ENCODE measurements at regions not wholly inside any gene's neighbourhood (a gene's known extent, or its start where the extent isn't known, plus 50 kb on each side); places are given as distances from the start of the nearest gene placed in this dataset.

DNA sequence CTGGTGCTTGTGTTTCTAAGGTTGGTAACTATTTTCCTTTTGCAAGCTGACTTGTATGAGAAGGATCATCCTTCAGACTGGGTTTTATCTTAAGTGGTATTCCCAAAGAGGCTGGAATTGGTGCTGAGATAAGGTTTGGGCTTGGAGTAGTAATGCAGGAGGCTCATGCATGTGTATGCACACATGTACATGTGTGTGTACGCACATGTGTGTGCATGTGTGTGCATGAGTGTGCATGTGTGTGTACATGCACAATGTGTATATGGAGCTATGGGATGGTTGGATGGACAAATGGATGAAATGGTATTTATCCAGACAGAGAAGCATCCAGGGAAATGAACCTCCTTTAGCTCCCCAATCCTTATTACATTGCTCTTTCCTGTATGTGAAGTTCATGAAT is 142.6 kb downstream of the CARTPT start:
- peaks cover 0 to 2% (median 0%) of the 10 kb centered on the region in 5 donors for H3K27me3 ChIP-seq (ENCODE audit: control insufficient read depth in 5 of 5, insufficient read depth in 4 of 5, low read length in 5 of 5)
- no peaks in the 10 kb centered on the region for H3K36me3 ChIP-seq (ENCODE audit: control insufficient read depth in 5 of 5, insufficient read depth in 5 of 5, low read length in 5 of 5)
- no peak overlapping the region for H3K9ac ChIP-seq (ENCODE audit: low read length in 5 of 5)
- H3K4me3 ChIP-seq (ENCODE audit: low read depth in 1 of 5, low read length in 5 of 5), result no peak overlapping the region
- H3K9me3 ChIP-seq (ENCODE audit: control insufficient read depth in 5 of 5, low read length in 5 of 5), result peaks cover 3 to 13% (median 7%) of the 10 kb centered on the region in 5 donors
- H3K4me1 ChIP-seq (ENCODE audit: control insufficient read depth in 5 of 5, insufficient read depth in 5 of 5, low read length in 5 of 5), result no peaks in the 10 kb centered on the region
- no peak overlapping the region for H3K27ac ChIP-seq (ENCODE audit: low read depth, low read length)

DNA sequence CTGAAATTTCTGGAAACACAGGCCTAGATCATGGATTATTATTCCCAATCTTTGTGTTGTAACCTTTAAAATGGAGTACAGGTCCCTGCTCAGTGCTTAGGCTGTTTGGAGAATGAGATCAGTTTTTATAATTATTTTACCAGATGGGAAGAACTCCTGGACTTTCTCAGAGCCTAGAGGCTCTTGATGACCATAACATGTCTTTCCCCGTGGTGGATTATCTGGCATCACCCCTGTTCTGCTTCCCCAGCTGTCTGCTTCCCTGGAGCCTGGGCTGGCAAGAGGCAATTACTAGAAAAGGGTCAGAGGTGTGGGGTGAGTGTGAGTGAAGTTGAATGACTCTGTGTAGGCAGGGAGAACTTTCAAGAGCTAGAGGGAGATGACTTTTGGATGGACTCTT is 143.0 kb downstream of the CARTPT start:
- H3K9me3 ChIP-seq (ENCODE audit: control insufficient read depth in 5 of 5, low read length in 5 of 5), result peaks cover 3 to 13% (median 7%) of the 10 kb centered on the region in 5 donors
- H3K4me3 ChIP-seq (ENCODE audit: low read depth in 1 of 5, low read length in 5 of 5), result no peak overlapping the region
- no peaks in the 10 kb centered on the region for H3K36me3 ChIP-seq (ENCODE audit: control insufficient read depth in 5 of 5, insufficient read depth in 5 of 5, low read length in 5 of 5)

DNA sequence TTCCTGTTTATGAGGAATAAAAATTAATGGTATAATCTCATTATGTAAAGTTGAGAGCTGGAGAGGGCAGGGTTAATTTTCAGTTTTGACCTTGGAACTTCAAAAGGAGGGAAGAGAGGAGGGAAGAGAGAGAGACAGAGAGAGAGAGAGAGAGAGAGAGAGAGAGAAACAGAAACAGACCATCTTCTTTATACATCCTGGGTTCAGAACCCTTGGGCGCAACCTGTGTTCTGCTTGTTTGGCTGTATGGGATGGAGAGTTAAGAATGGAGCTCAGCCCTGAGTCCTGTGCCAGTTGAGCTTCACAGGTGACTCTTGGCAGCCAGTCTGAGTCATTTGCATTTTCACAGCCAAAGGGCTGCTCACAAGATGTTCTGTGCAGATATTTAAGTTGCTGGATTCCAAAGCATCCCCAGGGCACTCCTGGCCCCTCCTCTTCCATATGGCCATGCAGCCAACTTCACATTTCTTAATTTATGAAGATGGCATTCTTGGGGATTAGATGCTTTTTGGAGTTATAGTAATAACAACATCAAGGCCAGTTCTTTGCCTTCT is 143.5 kb downstream of the CARTPT start:
- Histone ChIP-seq H3K27me3 (ENCODE audit: control insufficient read depth in 5 of 5, insufficient read depth in 4 of 5, low read length in 5 of 5) (peaks cover 0 to 2% (median 0%) of the 10 kb centered on the region in 5 donors), H3K4me3 (ENCODE audit: low read depth in 1 of 5, low read length in 5 of 5) (no peak overlapping the region), H3K27ac (ENCODE audit: low read depth, low read length) (no peak overlapping the region)

More for the DNA sequence above, 143.0 kb downstream of the CARTPT start:
- H3K27me3 ChIP-seq (ENCODE audit: control insufficient read depth in 5 of 5, insufficient read depth in 4 of 5, low read length in 5 of 5), result peaks cover 0 to 2% (median 0%) of the 10 kb centered on the region in 5 donors
- no peak overlapping the region for H3K27ac ChIP-seq (ENCODE audit: low read depth, low read length)
- H3K4me1 ChIP-seq (ENCODE audit: control insufficient read depth in 5 of 5, insufficient read depth in 5 of 5, low read length in 5 of 5), result no peaks in the 10 kb centered on the region
- H3K9ac ChIP-seq (ENCODE audit: low read length in 5 of 5), result no peak overlapping the region

DNA sequence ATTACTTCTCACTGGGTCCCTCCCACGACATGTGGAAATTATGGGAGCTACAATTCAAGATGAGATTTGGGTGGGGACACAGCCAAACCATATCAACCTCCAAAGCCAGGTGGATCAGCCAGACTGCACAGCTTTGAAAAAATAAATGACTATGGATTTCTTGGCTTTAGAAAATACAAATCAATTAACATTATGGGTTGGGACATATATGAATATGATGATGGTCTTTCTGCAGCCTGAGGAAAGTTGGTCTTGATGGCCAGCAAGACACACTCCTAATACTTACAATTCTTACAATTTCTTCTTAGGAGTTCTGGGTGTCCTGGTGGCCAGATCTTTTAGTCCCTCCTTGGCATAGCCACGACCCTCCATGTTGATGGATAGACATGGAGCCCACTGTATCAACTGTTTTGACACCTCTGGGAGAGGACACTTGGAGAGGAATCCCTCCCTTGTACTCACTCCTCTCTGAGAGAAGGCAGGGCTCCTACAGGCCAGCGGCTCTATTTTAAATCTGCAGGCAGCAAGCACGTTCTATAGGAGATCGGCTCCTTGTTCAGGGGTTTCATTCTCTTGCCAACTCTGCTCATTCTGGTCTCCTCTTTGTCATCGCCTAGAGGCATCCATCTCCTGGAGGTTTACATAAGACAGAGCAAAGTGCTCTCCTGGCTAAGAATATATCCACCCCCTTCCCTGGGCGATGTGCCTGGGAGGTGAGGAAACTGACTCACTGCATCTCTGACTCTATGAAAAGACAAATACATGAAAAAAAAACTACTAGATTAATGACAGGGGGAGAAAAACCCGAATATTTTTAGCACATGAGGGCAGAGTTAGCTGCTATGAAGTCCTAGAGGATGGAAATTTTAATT is 145.9 kb downstream of the CARTPT start:
- no peak overlapping the region for H3K27ac ChIP-seq (ENCODE audit: low read depth, low read length)
- H3K4me1 ChIP-seq (ENCODE audit: control insufficient read depth in 5 of 5, insufficient read depth in 5 of 5, low read length in 5 of 5), result no peaks in the 10 kb centered on the region
- H3K36me3 ChIP-seq (ENCODE audit: control insufficient read depth in 5 of 5, insufficient read depth in 5 of 5, low read length in 5 of 5), result no peaks in the 10 kb centered on the region
- H3K4me3 ChIP-seq (ENCODE audit: low read depth in 1 of 5, low read length in 5 of 5), result no peak overlapping the region
- peaks cover 0 to 2% (median 0%) of the 10 kb centered on the region in 5 donors for H3K27me3 ChIP-seq (ENCODE audit: control insufficient read depth in 5 of 5, insufficient read depth in 4 of 5, low read length in 5 of 5)
- peaks cover 3 to 13% (median 7%) of the 10 kb centered on the region in 5 donors for H3K9me3 ChIP-seq (ENCODE audit: control insufficient read depth in 5 of 5, low read length in 5 of 5)
- no peak overlapping the region for H3K9ac ChIP-seq (ENCODE audit: low read length in 5 of 5)

More for the DNA sequence above, 143.5 kb downstream of the CARTPT start:
- H3K9me3 ChIP-seq (ENCODE audit: control insufficient read depth in 5 of 5, low read length in 5 of 5), result peaks cover 3 to 13% (median 7%) of the 10 kb centered on the region in 5 donors
- no peaks in the 10 kb centered on the region for H3K4me1 ChIP-seq (ENCODE audit: control insufficient read depth in 5 of 5, insufficient read depth in 5 of 5, low read length in 5 of 5)
- no peaks in the 10 kb centered on the region for H3K36me3 ChIP-seq (ENCODE audit: control insufficient read depth in 5 of 5, insufficient read depth in 5 of 5, low read length in 5 of 5)
- H3K9ac ChIP-seq (ENCODE audit: low read length in 5 of 5), result no peak overlapping the region

DNA sequence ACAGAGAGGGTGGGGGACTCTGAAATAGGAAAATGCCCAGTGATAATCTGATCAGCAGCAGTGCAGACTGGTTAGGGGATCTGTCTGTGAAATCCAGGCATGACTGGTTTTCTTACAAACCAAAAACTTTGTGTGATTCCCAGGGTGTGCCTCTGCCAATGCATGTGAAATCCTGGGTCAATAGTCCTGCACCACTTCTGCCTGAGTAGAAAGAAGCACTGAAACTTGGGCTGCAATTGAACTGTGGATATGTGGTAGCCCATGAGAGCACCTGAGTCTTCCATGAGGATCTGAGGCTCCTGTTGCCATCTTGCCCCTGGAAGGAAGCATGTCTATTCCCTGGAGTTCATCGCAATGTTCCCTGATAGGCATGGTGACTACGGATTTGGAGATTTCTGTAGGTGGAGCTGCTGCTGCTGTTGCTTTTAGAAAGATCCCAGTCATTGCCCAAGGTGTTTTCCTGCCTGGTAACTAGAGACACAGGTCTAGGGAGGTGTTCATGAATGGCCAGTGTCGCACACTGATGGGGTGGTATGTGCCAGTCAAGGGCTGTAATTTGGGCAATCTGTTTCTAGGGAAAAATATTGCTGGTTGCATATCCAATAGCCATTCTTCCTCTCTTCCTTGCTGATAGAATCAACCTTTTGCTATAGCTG is 146.7 kb downstream of the CARTPT start:
- Histone ChIP-seq H3K27ac (ENCODE audit: low read depth, low read length) (no peak overlapping the region), H3K9ac (ENCODE audit: low read length in 5 of 5) (no peak overlapping the region), H3K36me3 (ENCODE audit: control insufficient read depth in 5 of 5, insufficient read depth in 5 of 5, low read length in 5 of 5) (no peaks in the 10 kb centered on the region), H3K27me3 (ENCODE audit: control insufficient read depth in 5 of 5, insufficient read depth in 4 of 5, low read length in 5 of 5) (peaks cover 0 to 2% (median 0%) of the 10 kb centered on the region in 5 donors), H3K4me1 (ENCODE audit: control insufficient read depth in 5 of 5, insufficient read depth in 5 of 5, low read length in 5 of 5) (no peaks in the 10 kb centered on the region), H3K4me3 (ENCODE audit: low read depth in 1 of 5, low read length in 5 of 5) (no peak overlapping the region), H3K9me3 (ENCODE audit: control insufficient read depth in 5 of 5, low read length in 5 of 5) (peaks cover 3 to 13% (median 7%) of the 10 kb centered on the region in 5 donors)

DNA sequence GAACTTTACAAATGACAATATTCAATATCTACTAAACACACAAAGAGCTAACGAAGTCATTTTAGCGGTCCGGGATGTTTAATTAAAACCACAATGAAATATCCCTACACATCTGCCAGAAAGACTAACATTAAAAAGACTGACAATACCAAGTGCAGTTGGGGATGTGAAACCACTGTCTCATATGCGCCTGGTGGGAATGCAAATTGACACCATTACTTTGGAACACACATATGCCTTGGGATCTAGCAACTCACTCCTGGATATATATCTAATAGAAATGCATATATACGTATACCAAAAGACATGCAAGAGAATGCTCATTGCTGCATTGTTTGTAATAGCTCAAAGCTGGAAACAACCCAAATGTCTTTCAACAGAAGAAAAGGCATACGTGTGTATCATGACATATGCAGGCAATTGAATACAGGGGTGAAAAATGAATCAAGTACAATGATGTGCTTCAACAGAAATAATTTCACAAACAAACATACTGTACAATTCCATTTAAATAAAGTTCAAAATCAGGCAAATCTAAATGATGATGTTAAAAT is 153.3 kb downstream of the CARTPT start:
- Histone ChIP-seq H3K4me3 (ENCODE audit: low read depth in 1 of 5, low read length in 5 of 5) (no peak overlapping the region), H3K27me3 (ENCODE audit: control insufficient read depth in 5 of 5, insufficient read depth in 4 of 5, low read length in 5 of 5) (no peaks in the 10 kb centered on the region), H3K36me3 (ENCODE audit: control insufficient read depth in 5 of 5, insufficient read depth in 5 of 5, low read length in 5 of 5) (no peaks in the 10 kb centered on the region), H3K4me1 (ENCODE audit: control insufficient read depth in 5 of 5, insufficient read depth in 5 of 5, low read length in 5 of 5) (no peaks in the 10 kb centered on the region), H3K9me3 (ENCODE audit: control insufficient read depth in 5 of 5, low read length in 5 of 5) (no peaks in the 10 kb centered on the region), H3K27ac (ENCODE audit: low read depth, low read length) (no peak overlapping the region), H3K9ac (ENCODE audit: low read length in 5 of 5) (no peak overlapping the region)

DNA sequence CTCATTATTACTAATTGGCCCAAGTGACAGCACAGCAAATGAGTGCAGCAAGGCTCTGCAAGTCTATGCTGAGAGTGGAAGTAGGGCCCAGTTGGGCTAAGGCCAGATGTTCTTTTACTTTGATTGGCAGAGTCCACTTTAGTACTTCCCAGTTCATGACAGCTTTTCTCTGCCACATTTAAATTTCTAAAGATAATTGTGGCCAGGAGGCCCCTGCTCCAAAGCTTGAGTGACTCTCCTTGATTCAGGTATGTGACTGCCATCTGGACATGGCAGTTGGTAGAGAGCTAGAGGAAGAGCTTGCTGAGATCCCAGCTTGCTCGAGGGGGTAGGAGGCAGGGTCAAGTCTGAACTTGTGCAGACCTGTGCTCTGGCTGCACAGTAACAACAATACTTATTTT is 154.1 kb downstream of the CARTPT start:
- Histone ChIP-seq H3K9ac (ENCODE audit: low read length in 5 of 5) (no peak overlapping the region), H3K9me3 (ENCODE audit: control insufficient read depth in 5 of 5, low read length in 5 of 5) (no peaks in the 10 kb centered on the region), H3K4me3 (ENCODE audit: low read depth in 1 of 5, low read length in 5 of 5) (no peak overlapping the region), H3K4me1 (ENCODE audit: control insufficient read depth in 5 of 5, insufficient read depth in 5 of 5, low read length in 5 of 5) (no peaks in the 10 kb centered on the region), H3K27ac (ENCODE audit: low read depth, low read length) (no peak overlapping the region), H3K36me3 (ENCODE audit: control insufficient read depth in 5 of 5, insufficient read depth in 5 of 5, low read length in 5 of 5) (no peaks in the 10 kb centered on the region), H3K27me3 (ENCODE audit: control insufficient read depth in 5 of 5, insufficient read depth in 4 of 5, low read length in 5 of 5) (no peaks in the 10 kb centered on the region)

DNA sequence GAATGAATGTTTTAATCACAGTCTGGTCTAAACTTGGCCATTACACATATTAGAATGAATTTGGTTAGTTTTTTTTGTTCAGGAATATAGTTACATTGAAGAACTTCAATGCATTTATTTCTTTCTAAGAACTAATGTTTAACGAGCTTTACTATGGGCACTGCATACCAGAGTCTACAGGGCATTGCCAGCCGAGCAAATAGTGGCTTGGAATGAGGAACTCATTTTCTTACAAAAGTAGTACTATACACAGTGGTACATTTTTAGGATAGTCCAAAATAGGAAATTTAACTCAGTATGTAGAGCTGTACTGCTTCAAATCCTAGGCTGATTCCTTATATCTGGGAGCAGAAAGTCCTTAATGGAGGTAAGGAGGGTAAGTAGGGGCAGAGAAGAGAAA is 155.4 kb downstream of the CARTPT start:
- Histone ChIP-seq H3K9ac (ENCODE audit: low read length in 5 of 5) (no peak overlapping the region), H3K4me1 (ENCODE audit: control insufficient read depth in 5 of 5, insufficient read depth in 5 of 5, low read length in 5 of 5) (no peaks in the 10 kb centered on the region), H3K27me3 (ENCODE audit: control insufficient read depth in 5 of 5, insufficient read depth in 4 of 5, low read length in 5 of 5) (no peaks in the 10 kb centered on the region), H3K27ac (ENCODE audit: low read depth, low read length) (no peak overlapping the region), H3K4me3 (ENCODE audit: low read depth in 1 of 5, low read length in 5 of 5) (no peak overlapping the region), H3K36me3 (ENCODE audit: control insufficient read depth in 5 of 5, insufficient read depth in 5 of 5, low read length in 5 of 5) (no peaks in the 10 kb centered on the region), H3K9me3 (ENCODE audit: control insufficient read depth in 5 of 5, low read length in 5 of 5) (no peaks in the 10 kb centered on the region)

DNA sequence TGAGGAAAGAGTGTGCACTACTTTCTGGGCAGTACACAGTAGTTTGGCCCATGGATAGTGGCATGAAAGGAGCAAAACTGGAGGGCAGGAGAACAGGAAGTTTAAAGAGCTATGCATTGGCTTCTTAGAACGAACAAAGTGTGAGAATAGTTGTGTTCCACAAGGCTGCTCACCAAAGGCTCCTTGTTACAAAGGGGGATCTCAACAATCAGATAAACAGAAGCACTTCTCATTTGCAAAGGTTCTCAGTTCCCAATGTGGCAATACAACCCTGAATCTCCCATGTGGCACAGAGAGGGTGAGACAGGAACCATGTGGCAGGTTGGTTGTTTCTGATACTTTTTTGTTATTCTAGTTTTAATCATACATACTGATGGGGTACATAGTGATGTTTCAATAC is 158.4 kb downstream of the CARTPT start:
- no peaks in the 10 kb centered on the region for H3K27me3 ChIP-seq (ENCODE audit: control insufficient read depth in 5 of 5, insufficient read depth in 4 of 5, low read length in 5 of 5)
- H3K36me3 ChIP-seq (ENCODE audit: control insufficient read depth in 5 of 5, insufficient read depth in 5 of 5, low read length in 5 of 5), result no peaks in the 10 kb centered on the region
- no peak overlapping the region for H3K4me3 ChIP-seq (ENCODE audit: low read depth in 1 of 5, low read length in 5 of 5)
- H3K4me1 ChIP-seq (ENCODE audit: control insufficient read depth in 5 of 5, insufficient read depth in 5 of 5, low read length in 5 of 5), result no peaks in the 10 kb centered on the region
- H3K9me3 ChIP-seq (ENCODE audit: control insufficient read depth in 5 of 5, low read length in 5 of 5), result no peaks in the 10 kb centered on the region
- no peak overlapping the region for H3K27ac ChIP-seq (ENCODE audit: low read depth, low read length)
- no peak overlapping the region for H3K9ac ChIP-seq (ENCODE audit: low read length in 5 of 5)

DNA sequence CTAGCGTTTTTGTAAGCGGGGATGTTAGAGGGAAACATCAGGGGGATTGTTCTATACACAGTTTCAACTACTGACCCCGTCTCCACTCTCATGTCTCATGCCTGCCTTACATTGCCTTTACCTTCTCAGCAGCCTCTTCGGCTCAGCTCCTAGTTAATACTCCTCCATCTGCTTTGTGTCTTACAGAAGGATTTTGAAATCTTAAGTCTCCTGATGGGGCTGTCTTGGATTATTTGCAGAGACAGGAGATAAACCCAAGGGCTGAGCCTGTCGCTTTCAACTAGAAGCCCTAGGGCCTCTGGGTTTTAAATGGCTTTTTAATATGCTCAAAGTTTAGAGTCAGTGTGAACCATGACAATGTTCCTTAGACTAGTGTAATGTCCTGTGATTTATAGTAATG is 161.5 kb downstream of the CARTPT start:
- no peaks in the 10 kb centered on the region for H3K36me3 ChIP-seq (ENCODE audit: control insufficient read depth in 5 of 5, insufficient read depth in 5 of 5, low read length in 5 of 5)
- H3K4me3 ChIP-seq (ENCODE audit: low read depth in 1 of 5, low read length in 5 of 5), result no peak overlapping the region
- H3K9ac ChIP-seq (ENCODE audit: low read length in 5 of 5), result no peak overlapping the region
- no peaks in the 10 kb centered on the region for H3K9me3 ChIP-seq (ENCODE audit: control insufficient read depth in 5 of 5, low read length in 5 of 5)
- H3K27me3 ChIP-seq (ENCODE audit: control insufficient read depth in 5 of 5, insufficient read depth in 4 of 5, low read length in 5 of 5), result no peaks in the 10 kb centered on the region
- no peak overlapping the region for H3K27ac ChIP-seq (ENCODE audit: low read depth, low read length)
- peaks cover 0 to 11% (median 8%) of the 10 kb centered on the region in 5 donors for H3K4me1 ChIP-seq (ENCODE audit: control insufficient read depth in 5 of 5, insufficient read depth in 5 of 5, low read length in 5 of 5)

Data from subcutaneous abdominal adipose tissue (tissue), 5 donors.